ENCODE measurements at regions not wholly inside any gene's neighbourhood (a gene's known extent, or its start where the extent isn't known, plus 50 kb on each side); places are given as distances from the start of the nearest gene placed in this dataset.

GRCh38 chr16:85537331-85537788 is 75.8 kb upstream of the GSE1 start:
- no peaks in the 10 kb centered on the region for H3K27me3 ChIP-seq (ENCODE audit: control insufficient read depth, insufficient read depth, low read length)
- FAIRE-seq (no peak), DNase-seq (ENCODE audit: low read depth) (no peak)
- TF ChIP-seq, protein P1, sequence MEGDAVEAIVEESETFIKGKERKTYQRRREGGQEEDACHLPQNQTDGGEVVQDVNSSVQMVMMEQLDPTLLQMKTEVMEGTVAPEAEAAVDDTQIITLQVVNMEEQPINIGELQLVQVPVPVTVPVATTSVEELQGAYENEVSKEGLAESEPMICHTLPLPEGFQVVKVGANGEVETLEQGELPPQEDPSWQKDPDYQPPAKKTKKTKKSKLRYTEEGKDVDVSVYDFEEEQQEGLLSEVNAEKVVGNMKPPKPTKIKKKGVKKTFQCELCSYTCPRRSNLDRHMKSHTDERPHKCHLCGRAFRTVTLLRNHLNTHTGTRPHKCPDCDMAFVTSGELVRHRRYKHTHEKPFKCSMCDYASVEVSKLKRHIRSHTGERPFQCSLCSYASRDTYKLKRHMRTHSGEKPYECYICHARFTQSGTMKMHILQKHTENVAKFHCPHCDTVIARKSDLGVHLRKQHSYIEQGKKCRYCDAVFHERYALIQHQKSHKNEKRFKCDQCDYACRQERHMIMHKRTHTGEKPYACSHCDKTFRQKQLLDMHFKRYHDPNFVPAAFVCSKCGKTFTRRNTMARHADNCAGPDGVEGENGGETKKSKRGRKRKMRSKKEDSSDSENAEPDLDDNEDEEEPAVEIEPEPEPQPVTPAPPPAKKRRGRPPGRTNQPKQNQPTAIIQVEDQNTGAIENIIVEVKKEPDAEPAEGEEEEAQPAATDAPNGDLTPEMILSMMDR (IDR thresholded peaks at IDR 0.05; ENCODE audit: insufficient read depth, low read length, severe bottlenecking), result no peak
- H3K4me3 ChIP-seq (ENCODE audit: low read depth, low read length), result no peak overlapping the region
- no peaks in the 10 kb centered on the region for H3K36me3 ChIP-seq (ENCODE audit: control insufficient read depth, insufficient read depth, low read length)

GRCh38 chr16:85537795-85538401 is 75.2 kb upstream of the GSE1 start:
- no peak for DNase-seq (ENCODE audit: low read depth)
- H3K27me3 ChIP-seq (ENCODE audit: control insufficient read depth, insufficient read depth, low read length), result no peaks in the 10 kb centered on the region
- FAIRE-seq, result no peak

DNA sequence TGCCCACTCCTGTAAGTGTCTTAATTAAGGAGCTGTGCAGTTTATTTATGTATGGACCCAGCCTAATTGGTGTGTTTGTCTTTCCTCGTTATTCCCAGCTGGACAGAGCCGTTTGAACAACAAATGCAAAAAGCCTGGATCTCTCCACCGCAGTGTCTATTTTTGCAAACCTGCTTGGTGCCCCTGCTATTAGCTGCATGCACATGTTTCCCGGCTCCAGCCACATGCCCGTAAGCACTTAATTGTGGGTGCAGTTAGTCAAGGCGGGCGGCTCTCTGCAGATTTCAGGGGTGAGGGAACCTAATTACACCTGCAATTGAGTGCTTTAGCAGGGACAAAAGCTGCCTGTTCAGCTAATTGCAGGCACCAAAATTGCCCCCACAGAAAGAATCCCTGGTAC is 74.0 kb upstream of the GSE1 start:
- Histone ChIP-seq H3K4me3 (ENCODE audit: low read depth, low read length) (no peak overlapping the region), H3K27me3 (ENCODE audit: control insufficient read depth, insufficient read depth, low read length) (no peaks in the 10 kb centered on the region), H3K36me3 (ENCODE audit: control insufficient read depth, insufficient read depth, low read length) (no peaks in the 10 kb centered on the region)
- DNase-seq (ENCODE audit: low read depth) (no peak), FAIRE-seq (no peak)
- TF ChIP-seq, protein P1 (IDR thresholded peaks at IDR 0.05; ENCODE audit: insufficient read depth, low read length, severe bottlenecking), result no peak

More at GRCh38 chr16:85537795-85538401, 75.2 kb upstream of the GSE1 start:
- Histone ChIP-seq H3K36me3 (ENCODE audit: control insufficient read depth, insufficient read depth, low read length) (no peaks in the 10 kb centered on the region), H3K4me3 (ENCODE audit: low read depth, low read length) (no peak overlapping the region)
- TF ChIP-seq, protein P1 (IDR thresholded peaks at IDR 0.05; ENCODE audit: insufficient read depth, low read length, severe bottlenecking), result no peak

- TF ChIP-seq, protein P1 (IDR thresholded peaks at IDR 0.05; ENCODE audit: insufficient read depth, low read length, severe bottlenecking), result no peak
- Histone ChIP-seq H3K4me3 (ENCODE audit: low read depth, low read length) (no peak overlapping the region), H3K27me3 (ENCODE audit: control insufficient read depth, insufficient read depth, low read length) (no peaks in the 10 kb centered on the region), H3K36me3 (ENCODE audit: control insufficient read depth, insufficient read depth, low read length) (no peaks in the 10 kb centered on the region)
- FAIRE-seq, result no peak
- no peak for DNase-seq (ENCODE audit: low read depth)
These were observed 73.4 kb upstream of the GSE1 start for GRCh38 chr16:85539629-85540291.

GRCh38 chr16:85541181-85541580 is 71.9 kb upstream of the GSE1 start:
- no peak overlapping the region for H3K4me3 ChIP-seq (ENCODE audit: low read depth, low read length)
- no peaks in the 10 kb centered on the region for H3K36me3 ChIP-seq (ENCODE audit: control insufficient read depth, insufficient read depth, low read length)
- TF ChIP-seq, protein P1 (IDR thresholded peaks at IDR 0.05; ENCODE audit: insufficient read depth, low read length, severe bottlenecking), result no peak
- no peak for DNase-seq (ENCODE audit: low read depth)
- no peaks in the 10 kb centered on the region for H3K27me3 ChIP-seq (ENCODE audit: control insufficient read depth, insufficient read depth, low read length)
- FAIRE-seq, result no peak

Data from bronchial epithelial cell (primary cell).